Gastrocnemius medialis (tissue), 4 donors: ENCODE measurements at regions not wholly inside any gene's neighbourhood (a gene's known extent, or its start where the extent isn't known, plus 50 kb on each side); places are given as distances from the start of the nearest gene placed in this dataset.

Source experiments
- POLR2A ChIP-seq, 2 donors: fragments of 450-650 bp; IDR thresholded peaks; one replicate each; pipeline ENCODE4 v1.6.1; 2017; ENCODE audit warnings: antibody characterized with exemption in 2 of 2, mild to moderate bottlenecking in 2 of 2, moderate library complexity in 2 of 2
- TF ChIP-seq, protein P1 (sequence below), 5 experiments: fragments of 450-650 bp in 3 of 5; fragments of 200-600 bp in 2 of 5; sonication (generic) in 2 of 5; IDR thresholded peaks in 4 of 5; conservative IDR thresholded peaks in 1 of 5; 1 replicate in 4 of 5; 2 replicates in 1 of 5; pipeline ENCODE4 v1.5.1; 2016 to 2019; ENCODE audit warnings: antibody characterized with exemption in 5 of 5, mild to moderate bottlenecking in 3 of 5, moderate library complexity in 3 of 5

DNA sequence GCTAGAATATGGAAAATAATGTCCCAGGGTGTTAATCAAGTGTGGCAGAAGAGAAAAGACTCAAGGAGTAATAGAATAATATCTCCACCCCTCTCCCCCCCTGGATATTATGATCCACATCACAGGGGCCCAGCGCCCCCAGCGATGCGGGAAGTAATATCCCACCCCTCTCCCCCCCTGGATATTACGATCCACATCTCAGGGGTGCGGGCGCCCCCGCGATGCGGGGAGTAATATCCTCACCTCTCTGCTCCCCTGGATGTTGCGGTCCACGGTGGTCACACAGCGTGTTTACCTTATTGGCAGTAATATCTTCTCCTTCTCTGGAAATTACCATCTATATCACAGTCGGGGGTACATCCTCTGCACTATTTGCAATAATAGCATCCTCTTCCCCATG is 97.1 kb upstream of the OSBPL11 start:
- TF ChIP-seq, protein P1, sequence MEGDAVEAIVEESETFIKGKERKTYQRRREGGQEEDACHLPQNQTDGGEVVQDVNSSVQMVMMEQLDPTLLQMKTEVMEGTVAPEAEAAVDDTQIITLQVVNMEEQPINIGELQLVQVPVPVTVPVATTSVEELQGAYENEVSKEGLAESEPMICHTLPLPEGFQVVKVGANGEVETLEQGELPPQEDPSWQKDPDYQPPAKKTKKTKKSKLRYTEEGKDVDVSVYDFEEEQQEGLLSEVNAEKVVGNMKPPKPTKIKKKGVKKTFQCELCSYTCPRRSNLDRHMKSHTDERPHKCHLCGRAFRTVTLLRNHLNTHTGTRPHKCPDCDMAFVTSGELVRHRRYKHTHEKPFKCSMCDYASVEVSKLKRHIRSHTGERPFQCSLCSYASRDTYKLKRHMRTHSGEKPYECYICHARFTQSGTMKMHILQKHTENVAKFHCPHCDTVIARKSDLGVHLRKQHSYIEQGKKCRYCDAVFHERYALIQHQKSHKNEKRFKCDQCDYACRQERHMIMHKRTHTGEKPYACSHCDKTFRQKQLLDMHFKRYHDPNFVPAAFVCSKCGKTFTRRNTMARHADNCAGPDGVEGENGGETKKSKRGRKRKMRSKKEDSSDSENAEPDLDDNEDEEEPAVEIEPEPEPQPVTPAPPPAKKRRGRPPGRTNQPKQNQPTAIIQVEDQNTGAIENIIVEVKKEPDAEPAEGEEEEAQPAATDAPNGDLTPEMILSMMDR (IDR thresholded peaks at IDR 0.05 in 4 of 5, conservative IDR thresholded peaks at IDR 0.05 in 1 of 5) = no peak
- TF ChIP-seq POLR2A (IDR thresholded peaks at IDR 0.05) = no peak
